DND-41 (cell line): ENCODE measurements at regions not wholly inside any gene's neighbourhood (a gene's known extent, or its start where the extent isn't known, plus 50 kb on each side); places are given as distances from the start of the nearest gene placed in this dataset.

Experiments used
- ATAC-seq: fragments of 200-7000 bp; cut with Tn5 transposase; 3 replicates; pipeline ENCODE4 v1.9.1; 2021; ENCODE audit warnings: low read depth; ENCODE audit not compliant: insufficient read depth
- DNase-seq: peaks from one replicate; pipeline ENCODE4 v3.0.0-alpha.2; 2020
- H2AFZ ChIP-seq: 2 replicates; pipeline ENCODE4 v1.6.0; 2012; ENCODE audit warnings: low read depth, low read length
- H3K27ac ChIP-seq: 2 replicates; pipeline ENCODE4 v1.5.1; 2012; ENCODE audit warnings: low read length, inconsistent platforms
- H3K27me3 ChIP-seq: fragments of 200-600 bp; sonication (generic); 2 replicates; pipeline ENCODE4 v1.6.0; 2012; ENCODE audit warnings: low read length, mild to moderate bottlenecking, inconsistent platforms; ENCODE audit not compliant: insufficient read depth, poor library complexity
- H3K36me3 ChIP-seq: 2 replicates; pipeline ENCODE4 v1.5.1; 2012; ENCODE audit warnings: low read length, inconsistent platforms; ENCODE audit not compliant: insufficient read depth
- H3K4me1 ChIP-seq: 2 replicates; pipeline ENCODE4 v1.5.1; 2012; ENCODE audit warnings: mild to moderate bottlenecking, low read length; ENCODE audit not compliant: insufficient read depth
- H3K4me2 ChIP-seq: 2 replicates; pipeline ENCODE4 v1.6.0; 2012; ENCODE audit warnings: mild to moderate bottlenecking, moderate library complexity, low read length, inconsistent platforms; ENCODE audit not compliant: insufficient read depth
- H3K4me3 ChIP-seq, 2 experiments: fragments of 200-600 bp in 1 of 2; shearing (Covaris generic) in 1 of 2; 2 replicates each; pipeline ENCODE4 v1.5.1; 2012 to 2016; ENCODE audit warnings: inconsistent platforms in 2 of 2, low read length in 2 of 2, mild to moderate bottlenecking in 2 of 2, low read depth in 1 of 2, moderate library complexity in 1 of 2
- H3K79me2 ChIP-seq: 2 replicates; pipeline ENCODE4 v1.6.0; 2012; ENCODE audit warnings: low read length, inconsistent platforms; ENCODE audit not compliant: insufficient read depth
- H3K9ac ChIP-seq: 2 replicates; pipeline ENCODE4 v1.6.0; 2012; ENCODE audit warnings: low read depth, mild to moderate bottlenecking, inconsistent platforms, low read length, moderate library complexity
- H3K9me3 ChIP-seq: 2 replicates; pipeline ENCODE4 v1.5.1; 2012; ENCODE audit warnings: low read length, moderate library complexity, mild to moderate bottlenecking, inconsistent platforms; ENCODE audit not compliant: insufficient read depth, severe bottlenecking
- H4K20me1 ChIP-seq: 2 replicates; pipeline ENCODE4 v1.6.0; 2012; ENCODE audit warnings: low read length; ENCODE audit not compliant: insufficient read depth
- CTCF ChIP-seq: IDR thresholded peaks from 2 replicates; pipeline ENCODE4 v1.5.1; 2012; ENCODE audit warnings: borderline replicate concordance, low read length, moderate library complexity, mild to moderate bottlenecking; ENCODE audit not compliant: poor library complexity, severe bottlenecking; ENCODE audit errors: extremely low read depth
- EZH2 ChIP-seq: IDR thresholded peaks from 3 replicates; pipeline ENCODE4 v1.6.1; 2012; ENCODE audit warnings: borderline replicate concordance, low read depth, mild to moderate bottlenecking, moderate library complexity, low read length, inconsistent platforms; ENCODE audit not compliant: severe bottlenecking

GRCh38 chr20:11333634-11334033, 584.1 kb upstream of the BTBD3 start:
- no peak for DNase-seq
- ATAC-seq: no peak

GRCh38 chr20:11337361-11338130, 580.1 kb upstream of the BTBD3 start:
- no peak overlapping the region for H3K4me3 ChIP-seq

More at GRCh38 chr20:11333634-11334033, 584.1 kb upstream of the BTBD3 start:
- H3K4me2 ChIP-seq: no peak overlapping the region
- no peak for TF ChIP-seq CTCF
- H3K36me3 ChIP-seq: no peaks in the 10 kb centered on the region
- H3K27me3 ChIP-seq: no peaks in the 10 kb centered on the region
- H3K27ac ChIP-seq: no peak overlapping the region
- H3K79me2 ChIP-seq: no peaks in the 10 kb centered on the region
- H3K9me3 ChIP-seq: no peaks in the 10 kb centered on the region
- no peaks in the 10 kb centered on the region for H3K4me1 ChIP-seq
- H3K9ac ChIP-seq: no peak overlapping the region
- H4K20me1 ChIP-seq: no peaks in the 10 kb centered on the region
- no peak overlapping the region for H2AFZ ChIP-seq
- H3K4me3 ChIP-seq: no peak overlapping the region

GRCh38 chr20:11338496-11339306, 579.0 kb upstream of the BTBD3 start:
- ATAC-seq: no peak

More at GRCh38 chr20:11337361-11338130, 580.1 kb upstream of the BTBD3 start:
- no peak overlapping the region for H3K4me2 ChIP-seq
- no peaks in the 10 kb centered on the region for H3K4me1 ChIP-seq
- TF ChIP-seq CTCF: no peak
- TF ChIP-seq EZH2: no peak
- H3K27ac ChIP-seq: no peak overlapping the region
- H3K79me2 ChIP-seq: no peaks in the 10 kb centered on the region
- H3K9ac ChIP-seq: no peak overlapping the region
- no peaks in the 10 kb centered on the region for H3K9me3 ChIP-seq
- no peaks in the 10 kb centered on the region for H4K20me1 ChIP-seq
- ATAC-seq: no peak
- H3K27me3 ChIP-seq: no peaks in the 10 kb centered on the region
- no peak for DNase-seq
- no peaks in the 10 kb centered on the region for H3K36me3 ChIP-seq
- H2AFZ ChIP-seq: no peak overlapping the region

More at GRCh38 chr20:11338496-11339306, 579.0 kb upstream of the BTBD3 start:
- Histone ChIP-seq H3K27me3 (no peaks in the 10 kb centered on the region), H3K4me1 (no peaks in the 10 kb centered on the region), H3K79me2 (no peaks in the 10 kb centered on the region), H3K27ac (no peak overlapping the region), H3K9me3 (no peaks in the 10 kb centered on the region), H3K9ac (no peak overlapping the region), H3K4me2 (no peak overlapping the region), H2AFZ (no peak overlapping the region), H3K36me3 (no peaks in the 10 kb centered on the region), H4K20me1 (no peaks in the 10 kb centered on the region), H3K4me3 (no peak overlapping the region)
- TF ChIP-seq CTCF (no peak), EZH2 (no peak)
- no peak for DNase-seq
